ENCODE measurements at regions not wholly inside any gene's neighbourhood (a gene's known extent, or its start where the extent isn't known, plus 50 kb on each side); places are given as distances from the start of the nearest gene placed in this dataset.

DNA sequence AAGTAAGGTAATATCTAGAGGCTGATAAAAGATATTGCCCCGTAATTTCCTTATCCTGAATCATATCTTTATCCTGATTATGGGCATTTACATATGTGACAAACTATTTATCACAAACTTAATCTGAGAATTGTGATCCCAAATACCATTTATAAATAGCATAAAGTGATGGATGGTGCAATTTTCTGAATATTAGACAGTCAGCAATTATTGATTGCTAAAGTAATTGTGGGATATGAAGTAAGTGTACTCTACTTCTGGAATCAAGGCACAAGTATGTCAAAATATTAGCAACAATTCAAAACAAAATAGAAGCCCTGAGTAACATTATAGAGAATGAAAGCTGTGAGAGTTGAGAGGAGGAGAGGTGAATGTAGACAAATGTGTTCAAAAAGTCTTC, 361.9 kb upstream of the CDH6 start:
- FAIRE-seq, result no peak
- TF ChIP-seq CTCF (IDR thresholded peaks at IDR 0.05; ENCODE audit: insufficient read depth, low read length, severe bottlenecking), result no peak

GRCh38 chr5:30831123-30831522, 362.4 kb upstream of the CDH6 start:
- FAIRE-seq (no peak), DNase-seq (ENCODE audit: low read depth) (no peak)
- no peaks in the 10 kb centered on the region for H3K27me3 ChIP-seq (ENCODE audit: control insufficient read depth, insufficient read depth, low read length)
- TF ChIP-seq CTCF (IDR thresholded peaks at IDR 0.05; ENCODE audit: insufficient read depth, low read length, severe bottlenecking), result no peak
- H3K36me3 ChIP-seq (ENCODE audit: control insufficient read depth, insufficient read depth, low read length), result no peaks in the 10 kb centered on the region
- no peak overlapping the region for H3K4me3 ChIP-seq (ENCODE audit: low read depth, low read length)

More for the DNA sequence above, 361.9 kb upstream of the CDH6 start:
- H3K27me3 ChIP-seq (ENCODE audit: control insufficient read depth, insufficient read depth, low read length), result no peaks in the 10 kb centered on the region
- no peaks in the 10 kb centered on the region for H3K36me3 ChIP-seq (ENCODE audit: control insufficient read depth, insufficient read depth, low read length)
- no peak overlapping the region for H3K4me3 ChIP-seq (ENCODE audit: low read depth, low read length)
- no peak for DNase-seq (ENCODE audit: low read depth)

DNA sequence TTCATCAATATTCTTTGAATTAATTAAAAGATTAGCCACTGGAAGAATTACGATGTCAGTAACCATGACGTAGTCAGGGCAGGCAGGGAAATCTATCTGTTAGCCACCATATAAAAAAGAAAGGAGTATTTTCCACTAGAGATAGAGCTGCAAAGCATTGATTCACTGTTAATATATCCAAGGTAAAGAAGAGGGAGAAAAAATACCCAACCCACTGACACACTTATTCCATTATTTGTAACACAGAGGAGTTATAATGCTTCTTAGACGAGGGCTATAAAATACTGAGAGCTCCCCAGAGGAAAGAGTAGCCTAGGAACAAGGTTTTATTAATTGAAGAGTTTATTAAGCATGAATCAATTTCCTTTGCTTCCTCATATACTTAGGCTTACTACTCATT, 382.2 kb upstream of the CDH6 start:
- no peak overlapping the region for H3K4me3 ChIP-seq (ENCODE audit: low read depth, low read length)
- no peaks in the 10 kb centered on the region for H3K27me3 ChIP-seq (ENCODE audit: control insufficient read depth, insufficient read depth, low read length)
- no peaks in the 10 kb centered on the region for H3K36me3 ChIP-seq (ENCODE audit: control insufficient read depth, insufficient read depth, low read length)
- no peak for DNase-seq (ENCODE audit: low read depth)
- FAIRE-seq, result no peak
- TF ChIP-seq CTCF (IDR thresholded peaks at IDR 0.05; ENCODE audit: insufficient read depth, low read length, severe bottlenecking), result no peak

GRCh38 chr5:30809933-30810332, 383.6 kb upstream of the CDH6 start:
- no peaks in the 10 kb centered on the region for H3K36me3 ChIP-seq (ENCODE audit: control insufficient read depth, insufficient read depth, low read length)
- H3K4me3 ChIP-seq (ENCODE audit: low read depth, low read length), result no peak overlapping the region
- TF ChIP-seq CTCF (IDR thresholded peaks at IDR 0.05; ENCODE audit: insufficient read depth, low read length, severe bottlenecking), result no peak
- no peaks in the 10 kb centered on the region for H3K27me3 ChIP-seq (ENCODE audit: control insufficient read depth, insufficient read depth, low read length)
- no peak for DNase-seq (ENCODE audit: low read depth)
- no peak for FAIRE-seq

DNA sequence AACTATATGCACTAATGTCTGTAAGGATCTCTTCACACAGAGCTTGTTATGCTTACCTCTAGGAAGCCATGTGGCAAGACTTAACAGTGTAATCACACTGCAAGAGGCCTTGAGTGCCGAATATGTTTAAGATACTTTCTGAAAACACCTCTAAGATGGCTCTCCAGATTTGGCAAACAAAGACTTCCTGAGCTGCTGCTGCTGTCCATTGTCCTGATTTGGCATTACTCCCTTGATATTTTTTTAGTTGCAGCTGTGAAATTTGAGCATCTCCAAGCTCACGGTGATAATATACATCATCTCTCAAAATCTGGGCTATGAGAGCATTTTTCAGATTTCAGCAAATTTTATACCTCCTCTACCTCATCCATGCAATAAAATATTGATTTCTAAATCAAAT, 384.5 kb upstream of the CDH6 start:
- Histone ChIP-seq H3K4me3 (ENCODE audit: low read depth, low read length) (no peak overlapping the region), H3K36me3 (ENCODE audit: control insufficient read depth, insufficient read depth, low read length) (no peaks in the 10 kb centered on the region), H3K27me3 (ENCODE audit: control insufficient read depth, insufficient read depth, low read length) (no peaks in the 10 kb centered on the region)
- no peak for TF ChIP-seq CTCF (IDR thresholded peaks at IDR 0.05; ENCODE audit: insufficient read depth, low read length, severe bottlenecking)
- FAIRE-seq (no peak), DNase-seq (ENCODE audit: low read depth) (peak; percentile 21)

DNA sequence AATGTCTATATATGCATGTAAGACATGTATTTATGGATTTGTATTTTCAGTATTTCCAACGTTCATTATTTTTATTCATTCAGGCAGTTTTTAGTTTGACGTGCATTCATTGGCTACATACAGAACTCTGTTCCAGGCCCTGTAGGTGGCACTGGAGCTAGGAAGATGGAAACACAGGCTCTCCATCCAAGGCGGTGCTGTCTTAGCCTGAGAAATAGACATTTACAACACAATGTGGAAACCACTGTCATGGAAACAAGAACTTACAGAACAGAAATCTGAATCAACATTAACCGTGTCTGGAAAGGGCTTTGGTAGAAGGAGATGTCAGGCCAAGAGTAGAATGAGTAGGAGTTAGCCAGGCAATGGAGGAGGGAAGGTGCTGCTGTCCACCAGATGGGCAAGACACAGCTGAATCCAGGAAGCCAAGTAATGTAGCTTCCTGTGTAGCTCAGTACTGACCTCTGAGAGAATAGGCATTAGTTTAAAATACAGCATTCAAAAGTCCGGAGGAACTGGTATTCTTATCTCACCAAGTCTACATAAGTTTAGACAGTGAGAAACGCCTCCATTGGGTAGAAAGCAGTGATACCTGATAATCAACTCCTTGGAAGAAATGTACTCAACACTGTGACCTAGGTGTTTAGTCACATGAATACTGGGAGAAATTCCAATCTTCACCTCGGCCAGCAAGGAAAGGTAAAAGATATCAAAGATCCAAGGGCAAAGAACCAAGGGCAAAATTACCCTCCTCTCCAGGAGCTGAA, 388.6 kb upstream of the CDH6 start:
- Histone ChIP-seq H3K36me3 (ENCODE audit: control insufficient read depth, insufficient read depth, low read length) (no peaks in the 10 kb centered on the region), H3K4me3 (ENCODE audit: low read depth, low read length) (no peak overlapping the region), H3K27me3 (ENCODE audit: control insufficient read depth, insufficient read depth, low read length) (no peaks in the 10 kb centered on the region)
- peak; percentile 24 for TF ChIP-seq CTCF (IDR thresholded peaks at IDR 0.05; ENCODE audit: insufficient read depth, low read length, severe bottlenecking)
- FAIRE-seq (peak; percentile 28), DNase-seq (ENCODE audit: low read depth) (peak; percentile 14)
